ENCODE measurements at regions not wholly inside any gene's neighbourhood (a gene's known extent, or its start where the extent isn't known, plus 50 kb on each side); places are given as distances from the start of the nearest gene placed in this dataset.

DNA sequence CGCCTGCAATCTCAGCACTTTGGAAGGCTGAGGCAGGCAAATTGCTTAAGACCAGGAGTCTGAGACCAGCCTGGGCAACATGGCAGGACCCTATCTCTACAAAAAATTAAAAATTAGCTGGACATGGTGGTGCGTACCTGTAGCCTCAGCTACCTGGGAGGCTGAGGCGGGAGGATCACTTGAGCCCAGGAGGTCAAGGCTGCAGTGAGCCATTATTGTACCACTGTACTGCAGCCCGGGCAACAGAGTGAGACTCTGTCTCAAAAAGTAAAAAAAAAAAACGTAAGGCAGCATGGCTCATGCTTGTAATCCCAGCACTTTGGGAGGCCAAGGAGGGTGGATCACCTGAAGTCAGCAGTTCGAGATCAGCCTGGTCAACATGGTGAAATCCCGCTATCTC lies 263.6 kb downstream of the PARN start:
- H3K9me1 ChIP-seq (ENCODE audit: insufficient read depth, low read length): peaks cover 8% of the 10 kb centered on the region; the same call in 1 of the 2 replicates
- no peak overlapping the region for H4K8ac ChIP-seq (ENCODE audit: low read depth in 2 of 2, low read length in 2 of 2)
- POLR2A ChIA-PET (ENCODE audit: unreplicated experiment): no interaction called here
- H3K9ac ChIP-seq (ENCODE audit: low read depth, low read length): no peak overlapping the region
- peaks cover 10% of the 10 kb centered on the region for H3K4me1 ChIP-seq (ENCODE audit: control insufficient read depth, insufficient read depth, low read length)
- no peak overlapping the region for H3K18ac ChIP-seq (ENCODE audit: low read depth, low read length)
- H4K91ac ChIP-seq (ENCODE audit: insufficient read depth, low read depth, low read length): no peak overlapping the region
- H2BK120ac ChIP-seq (ENCODE audit: low read depth, low read length): no peak overlapping the region
- H2AK9ac ChIP-seq (replicated peaks; ENCODE audit: low read depth, low read length, poor library complexity): no peak overlapping the region
- no peaks in the 10 kb centered on the region for H3K9me3 ChIP-seq (ENCODE audit: control insufficient read depth, insufficient read depth, low read length)
- no peak overlapping the region for H2BK5ac ChIP-seq (ENCODE audit: low read depth, low read length, poor library complexity, severe bottlenecking)
- no peak overlapping the region for H3K27ac ChIP-seq (ENCODE audit: insufficient read depth, low read length)
- H3K14ac ChIP-seq (replicated peaks; ENCODE audit: low read depth, low read length): no peak overlapping the region
- CTCF ChIA-PET: interaction anchor here (0.6 kb wide), 1 partner anchor 79 kb away, joined by 4 read pairs; no protein-coding TSS in a partner anchor
- H2AK5ac ChIP-seq (ENCODE audit: low read depth, low read length): no peak overlapping the region
- in situ Hi-C loops (cut with MboI; ENCODE audit: low sequenced_read_pairs): no loop called here
- no peak overlapping the region for H3K56ac ChIP-seq (ENCODE audit: extremely low read depth, insufficient read depth, low read length)
- H2AFZ ChIP-seq (replicated peaks; ENCODE audit: low read length, poor library complexity): no peak overlapping the region
- no peak overlapping the region for H3K4me2 ChIP-seq (ENCODE audit: low read depth, low read length)
- ATAC-seq (ENCODE audit: low read depth) (no peak), DNase-seq (no peak)
- H3K27me3 ChIP-seq (ENCODE audit: control insufficient read depth, insufficient read depth, low read length): no peaks in the 10 kb centered on the region; the same call in 1 of the 2 replicates
- H3K79me1 ChIP-seq (ENCODE audit: low read depth in 1 of 2, low read length in 2 of 2): no peaks in the 10 kb centered on the region
- H2BK15ac ChIP-seq (ENCODE audit: low read depth, low read length): no peak overlapping the region
- WGBS, 2 experiments (ENCODE audit: extremely low coverage in 2 of 2, insufficient read length in 1 of 2): 100% methylated on average over 4 of the region's 7 CpGs; no CpG with 5 or more reads in 1 of the 2 experiments
- H3K23ac ChIP-seq (ENCODE audit: low read depth, low read length): no peak overlapping the region
- TF ChIP-seq MAZ (IDR thresholded peaks at IDR 0.05; ENCODE audit: borderline replicate concordance, low read depth, low read length) (no peak), NFE2L2 (IDR thresholded peaks at IDR 0.05; ENCODE audit: low read depth, low read length) (no peak), RFX5 (IDR thresholded peaks at IDR 0.05; ENCODE audit: low read depth, low read length) (no peak), BHLHE40 (IDR thresholded peaks at IDR 0.05; ENCODE audit: low read depth, low read length) (no peak)
- TF ChIP-seq, protein P1, sequence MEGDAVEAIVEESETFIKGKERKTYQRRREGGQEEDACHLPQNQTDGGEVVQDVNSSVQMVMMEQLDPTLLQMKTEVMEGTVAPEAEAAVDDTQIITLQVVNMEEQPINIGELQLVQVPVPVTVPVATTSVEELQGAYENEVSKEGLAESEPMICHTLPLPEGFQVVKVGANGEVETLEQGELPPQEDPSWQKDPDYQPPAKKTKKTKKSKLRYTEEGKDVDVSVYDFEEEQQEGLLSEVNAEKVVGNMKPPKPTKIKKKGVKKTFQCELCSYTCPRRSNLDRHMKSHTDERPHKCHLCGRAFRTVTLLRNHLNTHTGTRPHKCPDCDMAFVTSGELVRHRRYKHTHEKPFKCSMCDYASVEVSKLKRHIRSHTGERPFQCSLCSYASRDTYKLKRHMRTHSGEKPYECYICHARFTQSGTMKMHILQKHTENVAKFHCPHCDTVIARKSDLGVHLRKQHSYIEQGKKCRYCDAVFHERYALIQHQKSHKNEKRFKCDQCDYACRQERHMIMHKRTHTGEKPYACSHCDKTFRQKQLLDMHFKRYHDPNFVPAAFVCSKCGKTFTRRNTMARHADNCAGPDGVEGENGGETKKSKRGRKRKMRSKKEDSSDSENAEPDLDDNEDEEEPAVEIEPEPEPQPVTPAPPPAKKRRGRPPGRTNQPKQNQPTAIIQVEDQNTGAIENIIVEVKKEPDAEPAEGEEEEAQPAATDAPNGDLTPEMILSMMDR (conservative IDR thresholded peaks at IDR 0.05; ENCODE audit: low read depth, low read length): no peak
- H4K5ac ChIP-seq (ENCODE audit: low read depth, low read length): no peak overlapping the region
- no peak overlapping the region for H2BK20ac ChIP-seq (ENCODE audit: low read depth, low read length)
- H3K4ac ChIP-seq (ENCODE audit: low read depth, low read length): no peak overlapping the region
- intact Hi-C loops (cut with micrococcal nuclease): no loop called here
- no peaks in the 10 kb centered on the region for H3K36me3 ChIP-seq (ENCODE audit: control insufficient read depth, insufficient read depth, low read length)
- H4K20me1 ChIP-seq (ENCODE audit: insufficient read depth, low read length): no peaks in the 10 kb centered on the region
- no peak overlapping the region for H3K4me3 ChIP-seq (ENCODE audit: insufficient read depth, low read depth, low read length)
- BruUV-seq (replicated peaks): no TSS peak
- dilution Hi-C loops (cut with HindIII; ENCODE audit: low sequenced_read_pairs, unreplicated experiment): no loop called here
